ENCODE measurements at regions not wholly inside any gene's neighbourhood (a gene's known extent, or its start where the extent isn't known, plus 50 kb on each side); places are given as distances from the start of the nearest gene placed in this dataset.

GRCh38 chr10:128429835-128430513, 303.8 kb upstream of the MKI67 start:
- no peak for DNase-seq
- TF ChIP-seq POLR2A (IDR thresholded peaks at IDR 0.05) (no peak), CTCF (IDR thresholded peaks at IDR 0.05) (no peak), EP300 (IDR thresholded peaks at IDR 0.05) (no peak), POLR2AphosphoS5 (IDR thresholded peaks at IDR 0.05) (no peak)
- Histone ChIP-seq H3K27ac (no peak overlapping the region), H3K36me3 (no peaks in the 10 kb centered on the region), H3K4me1 (no peaks in the 10 kb centered on the region), H3K4me3 (no peak overlapping the region), H3K9me3 (no peaks in the 10 kb centered on the region), H3K27me3 (peaks cover 0 to 5% (median 0%) of the 10 kb centered on the region in 3 donors)
- intact Hi-C loops (cut with DNase I): no loop called here
- WGBS, 2 donors: 56 to 68% methylated on average over 33 of the region's 33 CpGs

- Histone ChIP-seq H3K27ac (no peak overlapping the region), H3K27me3 (peaks cover 0 to 5% (median 0%) of the 10 kb centered on the region in 3 donors), H3K4me3 (no peak overlapping the region), H3K9me3 (no peaks in the 10 kb centered on the region), H3K4me1 (no peaks in the 10 kb centered on the region), H3K36me3 (no peaks in the 10 kb centered on the region)
- intact Hi-C loops (cut with DNase I): no loop called here
- 73 to 83% methylated on average over 12 of the region's 12 CpGs for WGBS, 2 donors
- TF ChIP-seq EP300 (IDR thresholded peaks at IDR 0.05): no peak
- no peak for TF ChIP-seq POLR2A (IDR thresholded peaks at IDR 0.05)
- no peak for TF ChIP-seq POLR2AphosphoS5 (IDR thresholded peaks at IDR 0.05)
- TF ChIP-seq CTCF (IDR thresholded peaks at IDR 0.05): no peak
- DNase-seq: no peak
Measured at GRCh38 chr10:128431083-128431482, 304.9 kb upstream of the MKI67 start.

GRCh38 chr10:128431506-128431905, 305.3 kb upstream of the MKI67 start:
- H3K9me3 ChIP-seq: no peaks in the 10 kb centered on the region
- 87 to 89% methylated on average over 19 of the region's 19 CpGs for WGBS, 2 donors
- no peak overlapping the region for H3K4me3 ChIP-seq
- intact Hi-C loops (cut with DNase I): no loop called here
- TF ChIP-seq EP300 (IDR thresholded peaks at IDR 0.05) (no peak), POLR2AphosphoS5 (IDR thresholded peaks at IDR 0.05) (no peak), POLR2A (IDR thresholded peaks at IDR 0.05) (no peak), CTCF (IDR thresholded peaks at IDR 0.05) (no peak)
- no peaks in the 10 kb centered on the region for H3K36me3 ChIP-seq
- no peak overlapping the region for H3K27ac ChIP-seq
- no peak for DNase-seq
- H3K27me3 ChIP-seq: peaks cover 0 to 5% (median 3%) of the 10 kb centered on the region in 3 donors
- H3K4me1 ChIP-seq: no peaks in the 10 kb centered on the region

- TF ChIP-seq POLR2AphosphoS5 (IDR thresholded peaks at IDR 0.05) (no peak), EP300 (IDR thresholded peaks at IDR 0.05) (no peak), CTCF (IDR thresholded peaks at IDR 0.05) (no peak), POLR2A (IDR thresholded peaks at IDR 0.05) (no peak)
- DNase-seq: no peak
- H3K27ac ChIP-seq: no peak overlapping the region
- intact Hi-C loops (cut with DNase I): no loop called here
- no peaks in the 10 kb centered on the region for H3K4me1 ChIP-seq
- no peaks in the 10 kb centered on the region for H3K36me3 ChIP-seq
- H3K4me3 ChIP-seq: no peak overlapping the region
- H3K27me3 ChIP-seq: peaks cover 0 to 4% (median 3%) of the 10 kb centered on the region in 3 donors
- WGBS, 2 donors: 63 to 77% methylated on average over 7 of the region's 7 CpGs
- H3K9me3 ChIP-seq: no peaks in the 10 kb centered on the region
Measured at GRCh38 chr10:128432011-128432410, 305.8 kb upstream of the MKI67 start.

GRCh38 chr10:128432423-128432822, 306.2 kb upstream of the MKI67 start:
- no peaks in the 10 kb centered on the region for H3K36me3 ChIP-seq
- H3K4me3 ChIP-seq: no peak overlapping the region
- H3K27ac ChIP-seq: no peak overlapping the region
- TF ChIP-seq CTCF (IDR thresholded peaks at IDR 0.05): no peak
- TF ChIP-seq EP300 (IDR thresholded peaks at IDR 0.05): no peak
- no peak for TF ChIP-seq POLR2AphosphoS5 (IDR thresholded peaks at IDR 0.05)
- TF ChIP-seq POLR2A (IDR thresholded peaks at IDR 0.05): no peak
- 77 to 84% methylated on average over 6 of the region's 6 CpGs for WGBS, 2 donors
- peaks cover 0 to 3% (median under 1%) of the 10 kb centered on the region in 3 donors for H3K27me3 ChIP-seq
- H3K9me3 ChIP-seq: no peaks in the 10 kb centered on the region
- DNase-seq: no peak
- H3K4me1 ChIP-seq: no peaks in the 10 kb centered on the region
- intact Hi-C loops (cut with DNase I): no loop called here

All from sigmoid colon (tissue), 6 donors.